Cardiac muscle cell (in vitro differentiated cells and primary cell): ENCODE measurements at regions not wholly inside any gene's neighbourhood (a gene's known extent, or its start where the extent isn't known, plus 50 kb on each side); places are given as distances from the start of the nearest gene placed in this dataset.

ENCODE experiments used
- DNase-seq, 2 donors: peaks; one replicate each; pipeline versions ENCODE4 v3.0.0 to v3.0.0-alpha.2; 2010 to 2017; ENCODE audit warnings: low read depth in 1 of 2, low spot score in 1 of 2
- H3K27ac ChIP-seq: fragments of 200-600 bp; sonication (generic); 2 replicates; pipeline ENCODE4 v1.5.1; 2016
- H3K27me3 ChIP-seq: fragments of 200-600 bp; sonication (generic); 2 replicates; pipeline ENCODE4 v1.6.0; 2016; ENCODE audit warnings: control low read depth
- H3K36me3 ChIP-seq: fragments of 200-600 bp; sonication (generic); 2 replicates; pipeline ENCODE4 v1.5.1; 2016; ENCODE audit warnings: control low read depth
- H3K4me1 ChIP-seq: fragments of 200-600 bp; sonication (generic); 2 replicates; pipeline ENCODE4 v1.8.1; 2017; ENCODE audit warnings: low read depth, mild to moderate bottlenecking, mixed run types
- H3K4me3 ChIP-seq: fragments of 200-600 bp; sonication (generic); 2 replicates; pipeline ENCODE4 v1.5.1; 2016; ENCODE audit warnings: mild to moderate bottlenecking
- H3K9me3 ChIP-seq: fragments of 200-600 bp; sonication (generic); 2 replicates; pipeline ENCODE4 v1.5.1; 2017; ENCODE audit warnings: low read depth, mild to moderate bottlenecking, control low read depth
- CTCF ChIP-seq: IDR thresholded peaks from 2 replicates; pipeline ENCODE4 v1.5.1; 2012; ENCODE audit warnings: low read depth, mild to moderate bottlenecking, low read length

GRCh38 chr4:138927072-138927471, 88.5 kb upstream of the NOCT start:
- H3K4me3 ChIP-seq, result no peak overlapping the region
- H3K27ac ChIP-seq, result no peak overlapping the region
- no peaks in the 10 kb centered on the region for H3K9me3 ChIP-seq
- H3K4me1 ChIP-seq, result no peaks in the 10 kb centered on the region
- H3K36me3 ChIP-seq, result no peaks in the 10 kb centered on the region
- H3K27me3 ChIP-seq, result no peaks in the 10 kb centered on the region
- peak in 1 of 2 donors; percentile 47 for DNase-seq
- TF ChIP-seq CTCF, result no peak

GRCh38 chr4:138925495-138925894, 90.1 kb upstream of the NOCT start:
- no peak for DNase-seq
- Histone ChIP-seq H3K36me3 (no peaks in the 10 kb centered on the region), H3K4me3 (no peak overlapping the region), H3K4me1 (no peaks in the 10 kb centered on the region), H3K27ac (no peak overlapping the region), H3K27me3 (no peaks in the 10 kb centered on the region), H3K9me3 (no peaks in the 10 kb centered on the region)
- no peak for TF ChIP-seq CTCF

GRCh38 chr4:138919094-138919936, 96.3 kb upstream of the NOCT start:
- Histone ChIP-seq H3K36me3 (no peaks in the 10 kb centered on the region), H3K9me3 (no peaks in the 10 kb centered on the region), H3K4me1 (no peaks in the 10 kb centered on the region), H3K4me3 (no peak overlapping the region), H3K27me3 (no peaks in the 10 kb centered on the region), H3K27ac (no peak overlapping the region)
- TF ChIP-seq CTCF, result peak; percentile 81
- DNase-seq, result peak; percentile 72 to 82

- H3K27ac ChIP-seq, result no peak overlapping the region
- no peaks in the 10 kb centered on the region for H3K36me3 ChIP-seq
- H3K4me3 ChIP-seq, result no peak overlapping the region
- no peaks in the 10 kb centered on the region for H3K9me3 ChIP-seq
- DNase-seq, result no peak
- no peaks in the 10 kb centered on the region for H3K4me1 ChIP-seq
- no peak for TF ChIP-seq CTCF
- no peaks in the 10 kb centered on the region for H3K27me3 ChIP-seq
Observed at GRCh38 chr4:138918169-138918869, 97.3 kb upstream of the NOCT start.

GRCh38 chr4:138916763-138917162, 98.8 kb upstream of the NOCT start:
- TF ChIP-seq CTCF, result no peak
- H3K4me1 ChIP-seq, result no peaks in the 10 kb centered on the region
- no peak overlapping the region for H3K27ac ChIP-seq
- H3K4me3 ChIP-seq, result no peak overlapping the region
- no peaks in the 10 kb centered on the region for H3K9me3 ChIP-seq
- H3K27me3 ChIP-seq, result no peaks in the 10 kb centered on the region
- no peak for DNase-seq
- no peaks in the 10 kb centered on the region for H3K36me3 ChIP-seq
